ENCODE measurements at regions not wholly inside any gene's neighbourhood (a gene's known extent, or its start where the extent isn't known, plus 50 kb on each side); places are given as distances from the start of the nearest gene placed in this dataset.

DNA sequence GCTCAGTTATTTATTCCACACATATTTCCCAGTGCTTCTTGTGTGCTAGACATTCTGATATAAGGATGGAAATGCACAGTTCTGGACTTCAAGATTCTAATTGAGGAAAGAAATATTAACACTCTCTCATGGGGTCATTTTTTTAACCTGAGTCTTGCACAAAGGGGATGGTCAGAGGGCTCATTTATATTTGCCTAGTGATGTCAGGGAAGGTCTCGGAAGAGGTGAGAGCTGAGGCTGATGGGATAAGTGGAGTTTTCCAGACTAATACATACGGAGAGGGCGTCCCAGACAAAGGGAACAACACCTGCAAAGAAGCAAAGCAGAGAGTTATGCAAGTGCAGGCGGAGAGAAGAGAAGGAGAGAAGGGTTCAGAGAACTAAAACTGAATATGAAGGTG is 1304.6 kb upstream of the TENM4 start:
- Histone ChIP-seq H3K27ac (ENCODE audit: low read depth, low read length) (no peak overlapping the region), H3K4me1 (replicated peaks in 1 of 4; ENCODE audit: control insufficient read depth in 3 of 4, insufficient read depth in 4 of 4, low read length in 3 of 4) (no peaks in the 10 kb centered on the region), H3K18ac (ENCODE audit: extremely low read depth, low read length) (no peak overlapping the region), H3K4ac (replicated peaks; ENCODE audit: insufficient read length, low read depth, low read length) (no peak overlapping the region), H2BK15ac (ENCODE audit: low read length) (no peak overlapping the region), H3K23me2 (ENCODE audit: low read depth, low read length) (no peaks in the 10 kb centered on the region), H2AK5ac (ENCODE audit: low read depth, low read length) (no peak overlapping the region), H3K9ac (replicated peaks in 1 of 4; ENCODE audit: extremely low read depth in 1 of 4, low read depth in 3 of 4, low read length in 3 of 4) (no peak overlapping the region), H3K27me3 (replicated peaks in 1 of 4; ENCODE audit: control insufficient read depth in 3 of 4, extremely low read depth in 1 of 4, insufficient read depth in 3 of 4, low read length in 3 of 4) (no peaks in the 10 kb centered on the region), H3K56ac (replicated peaks; ENCODE audit: insufficient read length, low read depth, low read length) (no peak overlapping the region), H2AFZ (ENCODE audit: low read length) (no peak overlapping the region), H4K5ac (ENCODE audit: insufficient read length, low read depth, low read length) (no peak overlapping the region), H4K8ac (ENCODE audit: extremely low read depth, insufficient read depth, low read length) (no peak overlapping the region), H4K20me1 (replicated peaks in 1 of 2; ENCODE audit: control insufficient read depth in 1 of 2, insufficient read depth in 2 of 2, low read length in 2 of 2) (no peaks in the 10 kb centered on the region), H3K36me3 (ENCODE audit: control insufficient read depth in 2 of 4, insufficient read depth in 4 of 4, low read length in 3 of 4) (no peaks in the 10 kb centered on the region), H4K91ac (replicated peaks; ENCODE audit: insufficient read length, low read length) (no peak overlapping the region), H3K14ac (ENCODE audit: insufficient read length) (no peak overlapping the region), H2BK20ac (ENCODE audit: low read length) (no peak overlapping the region), H3K79me1 (ENCODE audit: low read depth, low read length) (no peaks in the 10 kb centered on the region), H2BK120ac (replicated peaks; ENCODE audit: low read depth, low read length) (no peak overlapping the region), H3K9me3 (ENCODE audit: insufficient read depth in 2 of 2, low read depth in 1 of 2, low read length in 1 of 2) (no peaks in the 10 kb centered on the region), H2BK5ac (ENCODE audit: low read depth, low read length) (no peak overlapping the region), H3K79me2 (ENCODE audit: control insufficient read depth in 1 of 2, insufficient read depth in 2 of 2, low read length in 2 of 2) (no peaks in the 10 kb centered on the region), H3K4me2 (ENCODE audit: insufficient read depth in 1 of 2, low read depth in 2 of 2, low read length in 2 of 2) (no peak overlapping the region), H3K23ac (ENCODE audit: insufficient read length) (no peak overlapping the region), H3K4me3 (ENCODE audit: extremely low read depth in 1 of 4, insufficient read depth in 2 of 4, low read depth in 3 of 4, low read length in 4 of 4) (no peak overlapping the region), H2BK12ac (ENCODE audit: low read depth, low read length) (no peak overlapping the region)
- ChIA-PET CTCF (ENCODE audit: partially characterized antibody) (interaction anchor here (0.6 kb wide), 1 partner anchor 23 kb away, joined by 3 read pairs; no protein-coding TSS in a partner anchor), POLR2A (ENCODE audit: partially characterized antibody) (no interaction called here)
- DNase-seq (ENCODE audit: low read depth in 1 of 2, low spot score in 2 of 2) (no peak), FAIRE-seq (no peak)
- TF ChIP-seq HDAC6 (IDR thresholded peaks at IDR 0.05; ENCODE audit: low read depth, low read length), result no peak
- TF ChIP-seq KDM5A (IDR thresholded peaks at IDR 0.05; ENCODE audit: low read length), result no peak
- no peak for TF ChIP-seq SUZ12 (IDR thresholded peaks at IDR 0.05; ENCODE audit: low read length)
- TF ChIP-seq TCF12 (IDR thresholded peaks at IDR 0.05; ENCODE audit: low read depth, low read length), result no peak
- no peak for TF ChIP-seq CHD1 (IDR thresholded peaks at IDR 0.05; ENCODE audit: low read depth, low read length)
- no peak for TF ChIP-seq RFX5 (IDR thresholded peaks at IDR 0.05; ENCODE audit: borderline replicate concordance, low read depth, low read length)
- no peak for TF ChIP-seq SAP30 (IDR thresholded peaks at IDR 0.05; ENCODE audit: insufficient read depth, insufficient replicate concordance, low read length)
- 95% methylated on average over 4 of the region's 4 CpGs; no CpG with 5 or more reads in 1 of the 2 experiments for WGBS, 2 experiments (ENCODE audit: extremely low coverage in 1 of 2, insufficient coverage in 1 of 2, insufficient read length in 1 of 2, insufficient replicate concordance in 2 of 2, low coverage in 1 of 2, low lambda C conversion rate in 2 of 2, missing lambda C conversion rate in 1 of 2)

All from H1 (cell line).